NCI-H187 treated with DMSO at 0.1 percent for 48 hours (cell line): ENCODE measurements at regions not wholly inside any gene's neighbourhood (a gene's known extent, or its start where the extent isn't known, plus 50 kb on each side); places are given as distances from the start of the nearest gene placed in this dataset.

Source experiments
- DNase-seq: peaks from one replicate; lab custom pipeline; 2025; lab: John Stamatoyannopoulos, UW

- DNase-seq: no peak
Observed at GRCh38 chr4:180655886-180656285, 1587.3 kb upstream of the TENM3 start.

GRCh38 chr4:180657881-180658280 is 1585.3 kb upstream of the TENM3 start:
- DNase-seq: no peak

GRCh38 chr4:180664766-180665368 is 1578.3 kb upstream of the TENM3 start:
- DNase-seq: peak; percentile 4

GRCh38 chr4:180665481-180665880 is 1577.7 kb upstream of the TENM3 start:
- no peak for DNase-seq

GRCh38 chr4:180665994-180666824 is 1577.0 kb upstream of the TENM3 start:
- peak; percentile 44 for DNase-seq

- no peak for DNase-seq
Observed at GRCh38 chr4:180668732-180669131, 1574.5 kb upstream of the TENM3 start.

GRCh38 chr4:180669680-180670079 is 1573.5 kb upstream of the TENM3 start:
- DNase-seq: no peak

- no peak for DNase-seq
Observed at GRCh38 chr4:180674619-180675358, 1568.4 kb upstream of the TENM3 start.

GRCh38 chr4:180675359-180675650 is 1567.9 kb upstream of the TENM3 start:
- no peak for DNase-seq

GRCh38 chr4:180680305-180680704 is 1562.9 kb upstream of the TENM3 start:
- no peak for DNase-seq

- no peak for DNase-seq
Observed at GRCh38 chr4:180682776-180683175, 1560.4 kb upstream of the TENM3 start.

GRCh38 chr4:180683186-180683585 is 1560.0 kb upstream of the TENM3 start:
- no peak for DNase-seq

GRCh38 chr4:180688480-180688879 is 1554.7 kb upstream of the TENM3 start:
- no peak for DNase-seq

GRCh38 chr4:180694875-180695274 is 1548.3 kb upstream of the TENM3 start:
- no peak for DNase-seq

- DNase-seq: no peak
Observed at GRCh38 chr4:180695851-180696250, 1547.4 kb upstream of the TENM3 start.

- DNase-seq: no peak
Observed at GRCh38 chr4:180696460-180697092, 1546.6 kb upstream of the TENM3 start.

GRCh38 chr4:180698550-180699195 is 1544.5 kb upstream of the TENM3 start:
- no peak for DNase-seq

- DNase-seq: no peak
Observed at GRCh38 chr4:180706766-180707165, 1536.4 kb upstream of the TENM3 start.

- DNase-seq: no peak
Observed at GRCh38 chr4:180710628-180711337, 1532.4 kb upstream of the TENM3 start.

- no peak for DNase-seq
Observed at GRCh38 chr4:180717451-180718033, 1525.7 kb upstream of the TENM3 start.

- no peak for DNase-seq
Observed at GRCh38 chr4:180721356-180721755, 1521.8 kb upstream of the TENM3 start.
